Activated CD8-positive, alpha-beta memory T cell treated with anti-CD3 and anti-CD28 coated beads for 36 hours (primary cell): ENCODE measurements at regions not wholly inside any gene's neighbourhood (a gene's known extent, or its start where the extent isn't known, plus 50 kb on each side); places are given as distances from the start of the nearest gene placed in this dataset.

Experiments used
- CTCF ChIA-PET: fragments of 350-600 bp; sonication (Branson Sonifier 250); formaldehyde crosslinking; loops from one replicate; lab custom pipeline; 2021; ENCODE audit warnings: antibody characterized with exemption; lab: Charles Lee
- POLR2A ChIA-PET: fragments of 350-600 bp; sonication (Branson Sonifier 250); formaldehyde crosslinking; loops from one replicate; lab custom pipeline; 2021; ENCODE audit warnings: antibody characterized with exemption; lab: Charles Lee

DNA sequence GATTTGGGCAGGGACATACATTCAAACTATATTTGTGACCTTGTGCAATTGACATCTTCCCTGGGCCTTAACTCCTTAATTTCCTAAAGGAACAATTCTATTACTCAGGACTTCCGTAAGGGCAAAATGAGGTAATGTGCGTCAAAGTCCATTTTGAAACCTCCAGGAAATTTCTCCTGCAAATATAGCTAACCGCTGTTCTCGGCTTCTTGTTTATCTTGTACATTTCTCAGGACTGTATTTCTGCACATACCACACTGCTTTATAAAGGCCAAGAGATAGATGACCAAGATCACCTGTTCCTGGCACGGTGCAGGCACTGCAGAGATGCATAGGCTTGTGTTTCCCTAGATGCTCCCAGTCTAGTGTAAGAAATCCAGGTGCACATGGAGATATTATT, 1009.4 kb downstream of the BCL11B start:
- ChIA-PET CTCF (no interaction called here), POLR2A (no interaction called here)

DNA sequence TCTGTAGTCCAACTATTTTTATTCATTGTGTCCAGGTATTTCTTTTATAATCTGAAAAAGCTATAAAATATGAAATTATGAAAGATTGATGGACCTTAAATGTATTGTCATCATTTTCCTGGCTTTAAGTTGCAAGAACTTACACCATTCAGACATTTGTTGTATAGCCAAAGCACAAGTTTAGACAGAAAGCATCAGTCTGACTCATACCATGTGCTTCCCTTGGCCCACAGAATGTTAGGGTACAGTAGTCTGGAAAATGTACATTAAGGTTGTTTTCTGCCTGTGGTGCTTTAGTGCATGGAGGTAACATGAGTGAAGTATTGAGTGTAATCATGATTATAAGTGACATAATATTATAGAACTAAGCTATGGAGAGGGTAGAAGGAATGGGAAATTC, 1002.5 kb downstream of the BCL11B start:
- ChIA-PET POLR2A (no interaction called here), CTCF (no interaction called here)

DNA sequence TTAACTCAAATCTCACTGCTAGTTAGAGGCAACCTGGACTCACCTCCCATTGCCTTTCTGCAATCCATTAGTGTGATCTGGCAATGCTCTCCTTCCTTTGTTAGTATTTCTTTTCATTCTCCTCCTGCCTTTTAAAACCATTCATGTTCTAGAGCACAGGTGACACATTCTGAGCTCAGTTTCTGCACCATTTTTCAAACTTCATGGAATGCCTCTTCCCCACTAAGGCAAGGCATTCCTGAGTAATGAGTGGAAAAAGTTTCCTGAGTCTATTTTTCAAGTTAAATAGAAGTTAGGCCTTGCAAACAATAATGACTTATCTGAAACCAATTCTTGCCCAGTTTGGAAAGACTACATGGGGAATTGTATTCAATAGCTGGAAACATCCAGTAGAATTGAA, 1001.8 kb downstream of the BCL11B start:
- CTCF ChIA-PET: no interaction called here
- POLR2A ChIA-PET: no interaction called here

DNA sequence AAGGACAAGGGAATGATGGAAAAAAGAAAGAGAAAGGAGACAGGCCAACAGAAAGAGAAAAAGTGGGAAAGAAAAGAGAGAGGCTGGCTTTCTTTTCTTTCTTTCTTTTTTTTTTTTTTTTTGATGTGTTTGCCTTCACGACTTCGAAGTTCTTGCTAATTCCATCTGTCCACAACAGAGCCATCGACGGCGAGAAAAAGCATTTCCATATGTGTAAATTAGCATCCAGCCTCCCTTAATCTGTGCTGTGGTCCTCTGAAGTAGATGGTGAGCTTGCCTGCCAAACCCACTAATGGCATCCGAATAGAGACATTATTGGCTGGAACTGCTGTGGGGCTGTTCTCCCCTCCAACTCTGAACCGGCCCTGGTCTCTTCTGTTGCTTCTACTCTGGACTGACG, 997.4 kb downstream of the BCL11B start:
- CTCF ChIA-PET: no interaction called here
- POLR2A ChIA-PET: no interaction called here

DNA sequence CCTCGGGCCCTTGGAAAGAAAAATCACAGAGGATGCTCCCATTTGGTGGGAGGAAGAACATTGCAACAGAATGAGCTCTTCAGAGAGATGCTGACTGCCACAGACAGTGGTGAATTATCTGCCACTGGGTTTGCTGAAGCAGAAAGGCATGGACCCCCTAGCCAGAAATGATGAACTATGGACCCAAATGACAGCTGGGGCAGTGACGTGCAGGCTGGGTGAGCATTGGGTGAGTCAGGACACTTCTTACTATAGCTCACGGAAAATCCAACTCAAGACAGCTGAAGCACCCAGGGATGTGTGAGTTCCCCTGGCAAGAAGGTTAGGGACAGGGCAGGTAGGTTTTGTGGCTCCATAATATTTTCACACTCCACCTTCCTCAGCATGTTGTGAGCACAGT, 993.2 kb downstream of the BCL11B start:
- POLR2A ChIA-PET: no interaction called here
- CTCF ChIA-PET: no interaction called here

DNA sequence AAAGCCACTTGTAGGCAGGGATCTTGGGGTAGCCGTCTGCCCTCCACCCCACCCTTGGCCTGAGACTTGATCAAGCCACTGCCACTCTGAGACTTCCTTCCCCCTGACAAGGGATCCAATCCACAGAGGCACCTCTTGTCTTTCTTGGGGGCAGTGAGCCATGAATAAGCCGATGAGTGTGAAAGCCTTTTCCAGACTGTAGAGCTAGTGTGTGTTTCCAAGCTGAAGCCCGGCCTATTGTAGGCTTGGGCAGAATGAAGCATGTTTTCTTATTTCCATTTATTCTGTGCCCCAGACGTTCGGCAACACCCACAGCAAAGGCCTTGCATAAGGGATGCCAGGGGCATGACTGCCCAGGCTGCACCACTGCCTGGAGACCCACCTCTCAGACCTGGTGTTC, 991.6 kb downstream of the BCL11B start:
- POLR2A ChIA-PET: no interaction called here

DNA sequence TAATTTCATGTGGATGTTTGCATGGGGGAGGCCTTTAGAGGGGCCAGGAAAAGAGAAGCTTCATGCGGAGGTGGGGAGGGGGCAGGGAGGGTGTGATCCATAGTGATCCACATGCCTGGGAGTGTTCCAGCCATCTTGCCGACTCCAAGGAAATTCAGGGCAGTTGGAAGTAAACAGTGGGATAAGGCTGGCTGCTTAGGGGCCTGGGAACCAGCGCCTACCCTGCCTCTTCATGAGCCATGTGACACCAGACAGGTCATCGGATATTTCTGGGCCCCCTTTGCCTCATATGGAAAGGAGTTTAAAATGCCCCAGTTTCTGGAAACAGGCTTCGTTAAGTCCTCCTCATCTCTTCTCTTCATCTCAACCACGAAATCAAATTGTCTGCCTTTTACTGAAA, 983.2 kb downstream of the BCL11B start:
- POLR2A ChIA-PET: no interaction called here
- CTCF ChIA-PET: no interaction called here

More for the DNA sequence above, 991.6 kb downstream of the BCL11B start:
- CTCF ChIA-PET: no interaction called here

DNA sequence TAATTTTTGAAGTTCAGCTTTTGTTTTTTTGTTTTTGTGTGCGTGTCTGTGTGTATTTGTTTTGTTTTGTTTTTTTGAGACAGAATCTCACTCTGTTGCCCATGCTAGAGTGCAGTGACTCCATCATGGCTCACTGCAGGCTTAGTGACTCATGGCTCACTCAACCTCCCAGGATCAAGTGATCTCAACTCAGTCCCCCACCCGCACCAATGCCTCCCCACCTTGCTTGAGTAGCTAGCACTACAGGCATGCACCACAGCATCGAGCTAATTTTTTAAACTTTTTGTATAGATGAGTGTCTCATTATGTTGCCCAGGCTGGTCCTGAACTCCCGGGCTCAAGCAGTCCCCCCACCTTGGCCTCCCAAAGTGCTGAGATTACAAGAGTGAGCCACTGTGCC, 981.4 kb downstream of the BCL11B start:
- ChIA-PET CTCF (no interaction called here), POLR2A (no interaction called here)

DNA sequence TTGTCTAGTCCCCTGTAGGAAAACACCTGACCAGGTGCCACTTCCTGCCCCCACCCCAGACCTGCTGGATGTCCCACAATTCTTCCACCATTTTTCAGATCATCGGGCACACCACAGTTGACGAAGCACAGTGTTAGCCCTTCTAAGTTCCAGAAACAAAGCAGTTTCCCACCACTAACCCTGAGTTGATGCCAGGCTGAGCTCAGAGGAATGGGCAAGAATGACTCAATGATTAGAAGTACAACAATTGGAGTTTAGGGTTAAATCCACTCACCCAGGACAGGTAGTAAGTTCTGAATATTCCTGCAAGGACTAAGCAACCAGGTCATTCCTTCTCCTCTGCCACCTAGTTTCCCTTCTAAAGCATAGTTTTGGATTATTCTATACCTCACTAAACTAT, 979.8 kb downstream of the BCL11B start:
- POLR2A ChIA-PET: no interaction called here
- CTCF ChIA-PET: no interaction called here

DNA sequence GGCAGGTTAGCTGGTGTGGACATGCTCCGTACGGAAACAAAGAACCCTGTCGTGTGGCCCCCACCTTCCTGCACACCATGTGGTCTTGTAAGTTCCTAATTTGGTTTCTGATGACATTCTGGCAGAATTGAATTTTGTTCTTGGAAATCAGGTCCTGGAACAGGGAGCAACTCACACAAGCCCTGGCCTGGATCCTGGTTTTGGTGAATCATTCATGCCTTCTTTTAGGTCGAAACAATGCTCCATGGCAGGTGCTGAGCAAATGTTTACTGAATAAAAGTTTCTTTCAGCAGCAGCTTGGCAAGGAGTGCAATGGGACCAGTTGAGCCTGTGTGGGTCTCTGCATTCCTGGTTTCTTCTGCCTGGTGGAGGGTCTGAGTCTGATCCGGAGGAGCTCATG, 978.4 kb downstream of the BCL11B start:
- CTCF ChIA-PET: no interaction called here
- POLR2A ChIA-PET: no interaction called here

DNA sequence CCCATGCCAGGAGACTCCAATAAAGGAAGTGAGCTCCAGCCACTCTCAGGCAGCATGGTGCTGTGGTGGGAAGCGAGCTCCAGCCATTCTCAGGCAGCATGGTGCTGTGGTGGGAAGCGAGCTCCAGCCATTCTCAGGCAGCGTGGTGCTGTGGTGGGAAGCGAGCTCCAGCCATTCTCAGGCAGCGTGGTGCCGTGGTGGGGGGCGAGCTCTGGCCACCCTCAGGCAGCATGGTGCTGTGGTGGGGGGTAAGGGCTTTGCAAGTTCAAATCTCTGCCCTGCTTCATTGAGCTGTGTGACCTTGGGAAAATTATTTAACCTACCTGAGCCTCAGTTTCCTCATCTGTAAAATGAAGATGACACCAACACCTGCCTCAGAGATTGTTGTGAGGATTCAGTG, 975.1 kb downstream of the BCL11B start:
- ChIA-PET CTCF (interaction anchor here (0.7 kb wide), 1 partner anchor 26 kb away, joined by 3 read pairs; no protein-coding TSS in a partner anchor), POLR2A (no interaction called here)

DNA sequence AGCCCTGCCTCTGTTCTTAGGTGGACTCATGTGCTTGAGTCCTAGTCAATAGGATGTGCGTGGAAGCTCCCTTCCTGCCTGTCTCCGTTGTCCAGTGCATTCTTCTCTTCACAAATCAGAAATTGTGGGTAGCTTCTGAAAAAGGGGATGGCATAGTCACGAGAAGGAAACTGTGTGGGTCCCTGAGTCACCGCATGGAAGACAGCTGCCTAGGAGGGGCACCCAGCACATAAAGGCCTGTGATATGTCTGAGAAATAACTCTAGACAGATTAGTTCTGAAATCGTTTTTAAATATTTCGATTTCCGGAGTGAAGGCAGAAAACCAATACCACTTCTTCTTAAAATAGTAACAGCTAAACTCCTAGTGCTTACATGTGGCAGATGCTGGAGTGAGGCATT, 974.4 kb downstream of the BCL11B start:
- CTCF ChIA-PET: no interaction called here
- POLR2A ChIA-PET: no interaction called here

DNA sequence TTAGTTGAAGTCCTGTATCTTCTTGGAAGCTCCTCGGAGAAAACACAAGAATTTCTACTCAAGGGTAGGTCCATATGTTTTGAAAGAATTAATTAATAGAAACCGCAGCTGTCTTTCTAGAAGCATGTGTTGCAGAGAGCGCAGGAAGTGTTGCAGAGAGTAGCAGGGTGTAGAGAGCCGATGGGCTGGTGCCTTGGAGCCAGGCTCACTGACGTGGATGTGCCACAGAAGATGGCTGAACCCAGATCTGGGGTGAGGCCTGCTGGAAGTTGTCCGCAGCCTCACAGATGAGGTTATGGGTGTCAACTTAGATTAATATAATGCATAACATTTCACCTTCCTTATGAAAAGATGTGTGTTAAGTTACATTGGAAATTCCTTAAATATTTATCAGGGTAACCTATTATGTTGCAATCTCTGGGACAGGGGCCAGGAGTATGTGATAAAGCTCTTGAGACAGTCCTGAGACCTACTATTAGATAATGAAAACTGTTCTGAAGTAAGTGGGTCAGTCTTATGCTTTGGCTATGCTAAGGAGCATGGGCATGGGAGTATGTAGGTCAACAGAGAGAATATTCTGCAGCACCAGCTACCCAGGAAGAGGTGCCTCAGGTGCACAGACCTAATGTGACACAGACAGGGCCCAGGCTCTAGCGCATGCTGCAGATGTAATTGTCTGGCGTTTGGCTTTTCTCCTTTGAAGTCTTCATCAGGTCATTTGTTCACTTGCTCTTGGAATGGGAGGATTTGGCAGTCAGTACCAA, 973.3 kb downstream of the BCL11B start:
- CTCF ChIA-PET: no interaction called here

DNA sequence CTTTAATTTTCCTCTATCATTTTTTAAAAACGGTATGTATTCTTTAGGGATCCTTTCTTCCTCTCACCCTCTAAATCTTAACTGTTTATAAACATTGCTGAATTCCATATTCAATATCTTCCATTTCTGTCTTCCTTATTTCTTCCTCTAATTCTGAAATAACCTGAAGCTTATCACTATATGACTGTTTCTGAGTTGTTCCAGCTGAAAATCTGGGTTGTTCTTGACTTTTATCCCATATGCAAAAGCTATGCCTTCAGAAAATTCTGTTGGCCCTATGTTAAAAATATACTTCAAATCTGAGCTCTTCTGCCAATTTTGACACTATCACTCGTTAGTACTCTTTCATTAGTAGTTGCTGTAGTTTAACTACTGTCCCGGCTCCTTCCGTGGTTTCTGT, 970.3 kb downstream of the BCL11B start:
- POLR2A ChIA-PET: no interaction called here
- CTCF ChIA-PET: interaction anchor here (1.4 kb wide), 1 partner anchor 9 kb away, joined by 4 read pairs; no protein-coding TSS in a partner anchor

More for the DNA sequence above, 973.3 kb downstream of the BCL11B start:
- POLR2A ChIA-PET: no interaction called here

DNA sequence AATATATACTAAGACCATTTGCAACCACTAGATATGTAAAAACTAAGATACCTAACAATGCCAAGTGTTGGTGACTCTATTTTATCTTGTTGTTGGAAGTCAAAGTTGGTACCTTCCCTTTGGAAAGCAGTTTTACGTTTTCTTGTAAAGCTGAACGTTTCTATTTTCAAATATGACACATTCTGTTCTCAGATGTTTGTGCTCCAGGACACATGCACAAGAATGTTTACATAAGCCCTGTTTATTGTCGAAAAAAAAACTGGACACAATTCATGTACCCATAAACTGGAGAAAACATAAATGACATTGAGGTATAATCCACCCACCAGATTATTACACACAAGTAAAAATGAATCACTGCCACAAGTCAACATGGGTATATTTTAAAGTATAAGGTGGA, 967.4 kb downstream of the BCL11B start:
- ChIA-PET POLR2A (no interaction called here), CTCF (no interaction called here)

DNA sequence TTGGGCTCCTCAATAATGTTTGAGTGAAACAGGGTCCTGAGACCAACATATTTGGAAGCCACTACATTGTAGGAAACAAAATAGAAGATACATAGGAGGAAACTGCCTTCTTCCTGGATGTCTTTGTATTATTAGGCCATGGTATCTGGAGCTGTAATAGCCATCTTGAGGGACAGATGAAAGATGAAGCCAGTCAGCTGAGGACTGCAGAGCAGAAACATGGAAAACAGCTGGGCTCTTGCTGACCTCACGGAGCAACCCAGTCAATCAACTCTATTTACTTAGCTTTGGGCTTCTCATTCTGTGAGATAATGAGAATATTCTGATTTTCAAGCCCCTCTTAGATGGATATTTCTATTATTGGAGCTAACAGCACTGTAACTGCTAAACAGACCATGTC, 962.4 kb downstream of the BCL11B start:
- POLR2A ChIA-PET: no interaction called here
- CTCF ChIA-PET: interaction anchor here (1.7 kb wide), 1 partner anchor 8 kb away, joined by 4 read pairs; no protein-coding TSS in a partner anchor

DNA sequence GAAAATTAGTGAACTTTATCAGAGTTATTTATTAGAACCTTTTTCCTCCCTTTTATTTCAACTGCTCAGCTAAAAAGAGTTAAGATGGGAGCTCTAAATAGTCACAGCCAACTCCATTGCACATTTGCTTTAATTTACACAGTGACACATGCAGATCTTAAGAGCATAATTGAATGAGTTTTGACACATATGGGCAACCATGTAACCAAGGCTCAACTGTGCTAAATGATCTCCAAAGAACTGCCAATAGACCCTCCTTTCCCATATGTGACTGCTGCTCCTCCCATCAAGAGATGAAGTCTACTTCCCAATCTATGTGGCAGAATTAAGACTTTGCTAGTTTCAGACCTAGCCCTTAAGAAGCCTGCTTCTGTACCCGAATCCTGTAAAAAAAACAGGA, 960.0 kb downstream of the BCL11B start:
- POLR2A ChIA-PET: no interaction called here

DNA sequence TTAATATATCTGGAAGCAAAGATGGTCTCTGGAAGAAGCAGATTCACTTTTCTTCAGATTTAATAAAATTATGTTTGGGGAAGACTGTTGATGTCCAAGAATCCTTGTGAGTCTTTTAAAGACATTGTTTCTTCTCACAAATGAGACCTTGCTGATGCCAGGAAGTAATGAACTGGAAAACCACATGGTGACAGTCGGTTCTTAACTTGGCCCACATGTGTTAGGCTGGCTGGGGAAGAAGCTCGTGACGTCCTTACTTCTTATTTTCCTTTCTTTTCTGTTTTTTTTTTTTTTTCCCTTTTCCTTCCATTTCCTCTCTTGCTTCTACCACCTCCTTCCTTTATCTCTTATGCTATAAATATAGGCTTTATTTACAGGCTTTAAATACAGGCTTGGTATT, 950.2 kb downstream of the BCL11B start:
- POLR2A ChIA-PET: no interaction called here
- CTCF ChIA-PET: no interaction called here

More for the DNA sequence above, 960.0 kb downstream of the BCL11B start:
- CTCF ChIA-PET: no interaction called here

DNA sequence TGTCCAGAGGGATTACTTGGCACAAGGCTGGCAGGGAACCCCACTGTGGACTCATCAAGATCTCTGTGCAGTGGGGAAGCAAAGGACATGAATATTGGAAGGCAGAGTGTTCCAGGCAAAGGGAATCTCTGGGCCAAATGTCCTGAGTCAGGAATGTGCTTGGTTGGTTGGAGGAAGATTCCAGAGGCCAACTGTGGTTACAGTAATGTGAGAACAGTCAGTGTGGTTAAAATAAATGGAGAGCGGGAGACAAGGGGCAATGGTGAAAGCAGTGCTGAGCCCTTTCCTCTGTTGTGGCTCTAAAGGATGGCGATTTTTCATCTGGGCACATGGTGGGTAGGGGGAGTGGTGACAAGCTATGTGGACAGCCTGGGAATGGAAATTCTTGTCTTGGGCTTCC, 948.2 kb downstream of the BCL11B start:
- ChIA-PET CTCF (interaction anchor here (0.8 kb wide), 1 partner anchor 25 kb away, joined by 3 read pairs; no protein-coding TSS in a partner anchor), POLR2A (no interaction called here)

DNA sequence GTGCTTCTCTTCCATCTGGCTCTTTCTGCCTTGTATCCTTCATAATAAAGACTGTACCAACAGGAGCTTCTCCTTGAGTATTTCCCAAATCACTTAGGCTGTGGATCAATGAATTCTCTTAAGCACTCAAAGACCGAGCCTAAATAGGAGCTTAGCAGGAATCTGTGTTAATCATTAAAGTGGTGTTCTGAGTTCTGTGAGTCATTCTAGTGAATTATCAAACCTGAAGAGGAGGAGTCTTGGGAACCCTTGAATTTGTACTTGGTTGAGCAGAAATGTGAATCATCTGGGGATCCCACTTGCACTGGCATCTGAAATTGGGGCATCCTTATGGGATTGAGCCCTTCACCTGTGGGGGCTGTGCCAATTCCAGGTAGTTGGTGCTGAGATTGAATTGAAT, 946.2 kb downstream of the BCL11B start:
- ChIA-PET CTCF (no interaction called here), POLR2A (no interaction called here)

DNA sequence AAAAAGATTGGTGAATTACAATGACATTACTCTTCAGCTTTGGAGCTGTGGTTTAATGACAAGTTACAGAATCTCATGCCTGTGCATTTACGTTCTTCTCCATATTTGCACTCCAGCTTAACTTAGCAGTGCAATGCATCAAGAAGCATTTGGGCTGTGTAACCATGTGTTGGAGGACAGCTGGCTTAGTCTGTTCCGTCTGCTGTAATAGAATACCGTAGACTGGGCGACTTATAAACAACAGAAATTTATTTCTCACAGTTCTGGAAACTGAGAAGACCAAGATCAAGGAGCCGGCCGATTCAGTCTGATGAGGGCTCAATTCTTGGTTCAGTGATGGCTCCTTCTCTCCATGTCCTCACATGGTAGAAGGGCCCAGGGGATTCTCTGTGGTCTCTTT, 943.5 kb downstream of the BCL11B start:
- POLR2A ChIA-PET: no interaction called here
- CTCF ChIA-PET: no interaction called here

DNA sequence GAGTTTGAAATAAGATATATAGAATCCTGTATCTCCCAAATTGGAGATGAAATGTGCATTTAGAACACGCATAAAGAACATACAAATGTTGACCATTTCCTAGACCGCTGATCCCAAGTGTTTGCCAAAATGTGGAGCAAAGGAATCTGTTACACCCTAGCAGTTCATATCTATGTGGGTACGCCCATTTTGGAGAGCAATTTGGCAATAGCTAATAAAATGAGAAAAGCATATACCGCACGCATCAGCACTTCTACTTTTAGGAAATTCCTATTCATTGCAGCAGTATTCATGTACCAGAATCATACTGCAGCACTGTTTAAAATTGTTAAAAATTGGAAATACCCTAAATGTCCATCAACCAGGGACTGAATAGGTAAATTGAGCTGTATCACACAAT, 937.8 kb downstream of the BCL11B start:
- ChIA-PET CTCF (no interaction called here), POLR2A (no interaction called here)
